GM23248 (cell line): ENCODE measurements at regions not wholly inside any gene's neighbourhood (a gene's known extent, or its start where the extent isn't known, plus 50 kb on each side); places are given as distances from the start of the nearest gene placed in this dataset.

Source experiments
- EZH2 ChIP-seq: fragments of 200-600 bp; sonication (generic); IDR thresholded peaks from 2 replicates; pipeline ENCODE4 v1.6.1; 2018; ENCODE audit warnings: antibody characterized with exemption, mild to moderate bottlenecking; ENCODE audit not compliant: insufficient read depth, poor library complexity, severe bottlenecking
- EZH2phosphoT487 ChIP-seq: fragments of 200-600 bp; sonication (generic); IDR thresholded peaks from 2 replicates; pipeline ENCODE4 v1.6.1; 2018; ENCODE audit warnings: antibody characterized with exemption, moderate library complexity, mild to moderate bottlenecking, low read depth; ENCODE audit not compliant: insufficient read depth

- TF ChIP-seq EZH2phosphoT487: no peak
- TF ChIP-seq EZH2: no peak
Observed at GRCh38 chr12:68538726-68539614, 71.7 kb upstream of the RAP1B start.
